ENCODE measurements at regions not wholly inside any gene's neighbourhood (a gene's known extent, or its start where the extent isn't known, plus 50 kb on each side); places are given as distances from the start of the nearest gene placed in this dataset.

- H3K27me3 ChIP-seq (ENCODE audit: control insufficient read depth in 2 of 2, insufficient read depth in 1 of 2, low read length in 1 of 2) = no peaks in the 10 kb centered on the region
- H3K27ac ChIP-seq (ENCODE audit: low read depth in 1 of 2, low read length in 1 of 2) = no peak overlapping the region
- no peak overlapping the region for H3K4me3 ChIP-seq (ENCODE audit: low read length in 2 of 2)
- DNase-seq (ENCODE audit: low read depth in 6 of 9, low spot score in 9 of 9) = no peak
- H3K36me3 ChIP-seq (ENCODE audit: control insufficient read depth in 2 of 2, insufficient read depth in 2 of 2, low read length in 1 of 2) = no peaks in the 10 kb centered on the region
- H3K9me3 ChIP-seq (ENCODE audit: control insufficient read depth in 2 of 2, insufficient read depth in 1 of 2, low read length in 1 of 2) = no peaks in the 10 kb centered on the region
- 90% methylated on average over 9 of the region's 9 CpGs for WGBS
- no peaks in the 10 kb centered on the region for H3K4me1 ChIP-seq (ENCODE audit: control insufficient read depth in 2 of 2, insufficient read depth in 2 of 2, low read length in 2 of 2)
Measured at GRCh38 chr20:61184194-61184593, 67.9 kb upstream of the CDH4 start.

DNA sequence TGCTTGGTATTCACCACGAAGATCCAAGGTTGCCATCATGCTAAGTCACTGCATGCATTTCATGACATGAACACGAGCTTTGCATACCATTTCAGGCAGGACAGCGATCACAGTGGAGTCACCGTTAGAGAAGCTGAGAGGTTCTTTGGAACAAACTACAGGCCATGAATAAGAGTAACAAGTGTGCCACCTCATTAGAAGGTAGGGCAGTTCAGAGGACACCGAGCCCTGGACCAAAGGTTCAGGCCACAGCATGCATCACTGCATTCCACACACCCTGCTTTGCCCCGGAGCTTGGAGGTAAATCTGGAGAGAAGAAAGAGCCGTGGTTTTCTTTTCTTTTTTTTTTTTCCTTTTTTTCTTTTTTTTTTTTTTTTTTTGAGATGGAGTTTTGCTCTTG is 66.9 kb upstream of the CDH4 start:
- H3K4me1 ChIP-seq (ENCODE audit: control insufficient read depth in 2 of 2, insufficient read depth in 2 of 2, low read length in 2 of 2) = no peaks in the 10 kb centered on the region
- H3K4me3 ChIP-seq (ENCODE audit: low read length in 2 of 2) = no peak overlapping the region
- no peaks in the 10 kb centered on the region for H3K36me3 ChIP-seq (ENCODE audit: control insufficient read depth in 2 of 2, insufficient read depth in 2 of 2, low read length in 1 of 2)
- H3K27me3 ChIP-seq (ENCODE audit: control insufficient read depth in 2 of 2, insufficient read depth in 1 of 2, low read length in 1 of 2) = no peaks in the 10 kb centered on the region
- H3K9me3 ChIP-seq (ENCODE audit: control insufficient read depth in 2 of 2, insufficient read depth in 1 of 2, low read length in 1 of 2) = no peaks in the 10 kb centered on the region
- DNase-seq (ENCODE audit: low read depth in 6 of 9, low spot score in 9 of 9) = no peak
- no peak overlapping the region for H3K27ac ChIP-seq (ENCODE audit: low read depth in 1 of 2, low read length in 1 of 2)
- WGBS = 89% methylated on average over 7 of the region's 7 CpGs

DNA sequence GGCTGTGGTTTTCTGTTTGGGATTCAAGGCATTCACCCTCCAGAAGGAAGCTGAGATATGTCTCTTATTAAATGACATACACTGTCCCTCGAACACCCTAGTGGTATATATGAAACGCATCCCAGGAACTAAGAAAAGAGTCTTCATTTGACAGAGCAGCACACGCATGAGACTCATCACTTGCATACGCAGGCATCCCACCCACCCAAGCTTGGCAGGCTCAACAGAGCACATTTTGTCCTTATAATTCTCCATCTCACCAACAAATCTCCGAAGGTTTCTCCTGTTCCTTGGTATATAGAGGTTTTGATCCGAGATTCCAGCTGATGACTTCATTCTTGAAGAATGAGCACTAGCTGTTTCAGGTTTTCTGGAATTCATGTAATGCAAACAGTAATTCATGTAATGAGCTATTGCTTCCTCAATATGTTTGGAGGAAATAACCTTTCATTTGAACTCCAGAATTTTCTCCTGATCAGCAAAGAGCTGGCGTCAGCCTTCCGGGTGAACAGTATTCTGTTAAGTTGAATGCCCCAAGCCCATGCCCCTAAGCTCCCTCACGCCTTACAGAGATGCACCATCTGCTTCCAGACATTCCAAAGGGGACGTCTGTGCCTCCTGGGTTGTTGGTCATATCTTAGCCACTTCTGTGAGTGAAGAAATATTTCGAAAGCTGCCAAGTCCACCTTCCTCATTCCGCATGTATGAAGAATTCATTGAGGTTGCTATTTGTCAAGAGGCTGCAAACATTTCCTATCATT is 66.0 kb upstream of the CDH4 start:
- Histone ChIP-seq H3K27me3 (ENCODE audit: control insufficient read depth in 2 of 2, insufficient read depth in 1 of 2, low read length in 1 of 2) (no peaks in the 10 kb centered on the region), H3K36me3 (ENCODE audit: control insufficient read depth in 2 of 2, insufficient read depth in 2 of 2, low read length in 1 of 2) (no peaks in the 10 kb centered on the region), H3K9me3 (ENCODE audit: control insufficient read depth in 2 of 2, insufficient read depth in 1 of 2, low read length in 1 of 2) (no peaks in the 10 kb centered on the region), H3K27ac (ENCODE audit: low read depth in 1 of 2, low read length in 1 of 2) (no peak overlapping the region), H3K4me3 (ENCODE audit: low read length in 2 of 2) (no peak overlapping the region), H3K4me1 (ENCODE audit: control insufficient read depth in 2 of 2, insufficient read depth in 2 of 2, low read length in 2 of 2) (no peaks in the 10 kb centered on the region)
- 65% methylated on average over 12 of the region's 12 CpGs for WGBS
- DNase-seq (ENCODE audit: low read depth in 6 of 9, low spot score in 9 of 9) = no peak

- no peaks in the 10 kb centered on the region for H3K4me1 ChIP-seq (ENCODE audit: control insufficient read depth in 2 of 2, insufficient read depth in 2 of 2, low read length in 2 of 2)
- no peaks in the 10 kb centered on the region for H3K27me3 ChIP-seq (ENCODE audit: control insufficient read depth in 2 of 2, insufficient read depth in 1 of 2, low read length in 1 of 2)
- DNase-seq (ENCODE audit: low read depth in 6 of 9, low spot score in 9 of 9) = no peak
- H3K27ac ChIP-seq (ENCODE audit: low read depth in 1 of 2, low read length in 1 of 2) = no peak overlapping the region
- no peak overlapping the region for H3K4me3 ChIP-seq (ENCODE audit: low read length in 2 of 2)
- no peaks in the 10 kb centered on the region for H3K9me3 ChIP-seq (ENCODE audit: control insufficient read depth in 2 of 2, insufficient read depth in 1 of 2, low read length in 1 of 2)
- WGBS = 92% methylated on average over 11 of the region's 11 CpGs
- H3K36me3 ChIP-seq (ENCODE audit: control insufficient read depth in 2 of 2, insufficient read depth in 2 of 2, low read length in 1 of 2) = no peaks in the 10 kb centered on the region
Measured at GRCh38 chr20:61186771-61187472, 65.1 kb upstream of the CDH4 start.

DNA sequence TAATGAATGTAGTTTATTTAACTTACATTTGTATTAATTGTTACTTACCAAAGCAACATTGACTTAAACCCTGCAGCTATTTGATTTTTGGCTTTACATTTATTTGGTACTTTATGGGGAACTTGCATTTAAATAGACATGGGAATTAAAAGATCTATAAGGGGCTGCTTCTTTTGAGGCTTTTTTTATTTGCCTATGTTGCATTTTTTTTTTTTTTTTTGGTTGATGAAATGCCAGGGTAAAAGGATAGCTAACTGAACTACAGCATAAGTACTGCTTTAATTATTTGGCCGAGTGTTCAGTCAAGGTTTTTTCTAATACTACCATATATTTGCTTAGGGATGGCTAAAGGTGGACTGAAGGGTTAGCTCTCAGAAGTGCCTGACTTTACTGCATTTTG is 62.5 kb upstream of the CDH4 start:
- 91% methylated on average over 1 of the region's 1 CpG for WGBS

GRCh38 chr20:61191096-61191495 is 61.0 kb upstream of the CDH4 start:
- WGBS = 95% methylated on average over 9 of the region's 9 CpGs
- Histone ChIP-seq H3K4me1 (ENCODE audit: control insufficient read depth in 2 of 2, insufficient read depth in 2 of 2, low read length in 2 of 2) (no peaks in the 10 kb centered on the region), H3K9me3 (ENCODE audit: control insufficient read depth in 2 of 2, insufficient read depth in 1 of 2, low read length in 1 of 2) (no peaks in the 10 kb centered on the region), H3K27ac (ENCODE audit: low read depth in 1 of 2, low read length in 1 of 2) (no peak overlapping the region), H3K4me3 (ENCODE audit: low read length in 2 of 2) (no peak overlapping the region), H3K36me3 (ENCODE audit: control insufficient read depth in 2 of 2, insufficient read depth in 2 of 2, low read length in 1 of 2) (no peaks in the 10 kb centered on the region), H3K27me3 (ENCODE audit: control insufficient read depth in 2 of 2, insufficient read depth in 1 of 2, low read length in 1 of 2) (no peaks in the 10 kb centered on the region)
- no peak for DNase-seq (ENCODE audit: low read depth in 6 of 9, low spot score in 9 of 9)

More for the DNA sequence above, 62.5 kb upstream of the CDH4 start:
- no peaks in the 10 kb centered on the region for H3K9me3 ChIP-seq (ENCODE audit: control insufficient read depth in 2 of 2, insufficient read depth in 1 of 2, low read length in 1 of 2)
- no peaks in the 10 kb centered on the region for H3K27me3 ChIP-seq (ENCODE audit: control insufficient read depth in 2 of 2, insufficient read depth in 1 of 2, low read length in 1 of 2)
- no peaks in the 10 kb centered on the region for H3K36me3 ChIP-seq (ENCODE audit: control insufficient read depth in 2 of 2, insufficient read depth in 2 of 2, low read length in 1 of 2)
- no peak for DNase-seq (ENCODE audit: low read depth in 6 of 9, low spot score in 9 of 9)
- H3K27ac ChIP-seq (ENCODE audit: low read depth in 1 of 2, low read length in 1 of 2) = no peak overlapping the region
- H3K4me3 ChIP-seq (ENCODE audit: low read length in 2 of 2) = no peak overlapping the region
- no peaks in the 10 kb centered on the region for H3K4me1 ChIP-seq (ENCODE audit: control insufficient read depth in 2 of 2, insufficient read depth in 2 of 2, low read length in 2 of 2)

GRCh38 chr20:61192337-61192950 is 59.6 kb upstream of the CDH4 start:
- H3K36me3 ChIP-seq (ENCODE audit: control insufficient read depth in 2 of 2, insufficient read depth in 2 of 2, low read length in 1 of 2) = no peaks in the 10 kb centered on the region
- no peak for DNase-seq (ENCODE audit: low read depth in 6 of 9, low spot score in 9 of 9)
- no peaks in the 10 kb centered on the region for H3K27me3 ChIP-seq (ENCODE audit: control insufficient read depth in 2 of 2, insufficient read depth in 1 of 2, low read length in 1 of 2)
- H3K9me3 ChIP-seq (ENCODE audit: control insufficient read depth in 2 of 2, insufficient read depth in 1 of 2, low read length in 1 of 2) = no peaks in the 10 kb centered on the region
- no peak overlapping the region for H3K4me3 ChIP-seq (ENCODE audit: low read length in 2 of 2)
- no peaks in the 10 kb centered on the region for H3K4me1 ChIP-seq (ENCODE audit: control insufficient read depth in 2 of 2, insufficient read depth in 2 of 2, low read length in 2 of 2)
- H3K27ac ChIP-seq (ENCODE audit: low read depth in 1 of 2, low read length in 1 of 2) = no peak overlapping the region
- WGBS = 84% methylated on average over 10 of the region's 10 CpGs

- Histone ChIP-seq H3K27ac (ENCODE audit: low read depth in 1 of 2, low read length in 1 of 2) (no peak overlapping the region), H3K27me3 (ENCODE audit: control insufficient read depth in 2 of 2, insufficient read depth in 1 of 2, low read length in 1 of 2) (no peaks in the 10 kb centered on the region), H3K9me3 (ENCODE audit: control insufficient read depth in 2 of 2, insufficient read depth in 1 of 2, low read length in 1 of 2) (no peaks in the 10 kb centered on the region), H3K4me3 (ENCODE audit: low read length in 2 of 2) (no peak overlapping the region), H3K4me1 (ENCODE audit: control insufficient read depth in 2 of 2, insufficient read depth in 2 of 2, low read length in 2 of 2) (no peaks in the 10 kb centered on the region), H3K36me3 (ENCODE audit: control insufficient read depth in 2 of 2, insufficient read depth in 2 of 2, low read length in 1 of 2) (no peaks in the 10 kb centered on the region)
- WGBS = 93% methylated on average over 15 of the region's 15 CpGs
- DNase-seq (ENCODE audit: low read depth in 6 of 9, low spot score in 9 of 9) = no peak
Measured at GRCh38 chr20:61193164-61193563, 58.9 kb upstream of the CDH4 start.

Measured in thymus (tissue), 11 donors.